Gastrocnemius medialis (tissue), 4 donors: ENCODE measurements at regions not wholly inside any gene's neighbourhood (a gene's known extent, or its start where the extent isn't known, plus 50 kb on each side); places are given as distances from the start of the nearest gene placed in this dataset.

Experiments
- ATAC-seq, 2 donors: fragments of 150-250 bp; one replicate each; pipeline ENCODE4 v1.9.1; 2016
- DNase-seq, 2 donors: peaks; one replicate each; pipeline ENCODE4 v3.0.0-alpha.2; 2019
- H3K27ac ChIP-seq, 4 donors: fragments of 200-600 bp; sonication (generic); 1 replicate in 1 of 4; 2 replicates in 3 of 4; pipeline ENCODE4 v1.5.1; 2016 to 2018; ENCODE audit warnings: mild to moderate bottlenecking in 2 of 4, moderate library complexity in 1 of 4
- H3K27me3 ChIP-seq, 3 donors: fragments of 200-600 bp; sonication (generic) in 2 of 3; 1 replicate in 1 of 3; 2 replicates in 2 of 3; pipeline versions ENCODE4 v1.5.1 to v1.6.0; 2016 to 2019; ENCODE audit warnings: mild to moderate bottlenecking in 1 of 3, moderate library complexity in 1 of 3
- H3K36me3 ChIP-seq, 2 donors: fragments of 200-600 bp; sonication (generic) in 1 of 2; one replicate each; pipeline ENCODE4 v1.5.1; 2017 to 2018
- H3K4me1 ChIP-seq, 2 donors: fragments of 200-600 bp; sonication (generic) in 1 of 2; one replicate each; pipeline ENCODE4 v1.5.1; 2016 to 2017; ENCODE audit warnings: mild to moderate bottlenecking in 2 of 2
- H3K4me3 ChIP-seq, 4 donors: fragments of 200-600 bp; sonication (generic) in 3 of 4; 1 replicate in 1 of 4; 2 replicates in 3 of 4; pipeline ENCODE4 v1.5.1; 2016 to 2019; ENCODE audit warnings: mild to moderate bottlenecking in 2 of 4
- H3K9me3 ChIP-seq, 3 donors: fragments of 200-600 bp; sonication (generic) in 2 of 3; 1 replicate in 1 of 3; 2 replicates in 2 of 3; pipeline ENCODE4 v1.5.1; 2016 to 2019
- CTCF ChIP-seq, 5 experiments: fragments of 450-650 bp in 3 of 5; fragments of 200-600 bp in 2 of 5; sonication (generic) in 2 of 5; IDR thresholded peaks in 4 of 5; conservative IDR thresholded peaks in 1 of 5; 1 replicate in 4 of 5; 2 replicates in 1 of 5; pipeline ENCODE4 v1.5.1; 2016 to 2019; ENCODE audit warnings: antibody characterized with exemption in 5 of 5, mild to moderate bottlenecking in 3 of 5, moderate library complexity in 3 of 5
- POLR2A ChIP-seq, 2 donors: fragments of 450-650 bp; IDR thresholded peaks; one replicate each; pipeline ENCODE4 v1.6.1; 2017; ENCODE audit warnings: antibody characterized with exemption in 2 of 2, mild to moderate bottlenecking in 2 of 2, moderate library complexity in 2 of 2
- in situ Hi-C, 4 donors: fragments of 200-750 bp; cut with MboI; loops; one replicate each; pipeline versions ENCODE4 v1.15.0 to v1.8.0; 2017; ENCODE audit warnings: low sequenced_read_pairs in 4 of 4
- intact Hi-C: fragments of 100-400 bp; cut with DNase I; formaldehyde crosslinking; loops from one replicate; pipeline ENCODE4 v1.15.1; 2023; ENCODE audit warnings: low total_unique reads

- H3K36me3 ChIP-seq, result no peaks in the 10 kb centered on the region
- H3K27me3 ChIP-seq, result no peaks in the 10 kb centered on the region
- intact Hi-C loops (no loop called here), in situ Hi-C loops (no loop called here)
- H3K4me1 ChIP-seq, result no peaks in the 10 kb centered on the region
- no peak overlapping the region for H3K4me3 ChIP-seq
- TF ChIP-seq CTCF (IDR thresholded peaks at IDR 0.05 in 4 of 5, conservative IDR thresholded peaks at IDR 0.05 in 1 of 5), result no peak
- no peak for ATAC-seq
- H3K27ac ChIP-seq, result no peak overlapping the region
- DNase-seq, result no peak
- no peaks in the 10 kb centered on the region for H3K9me3 ChIP-seq
Measured at GRCh38 chr7:88668591-88668990, 90.9 kb upstream of the ZNF804B start.

GRCh38 chr7:88666626-88667025, 92.9 kb upstream of the ZNF804B start:
- intact Hi-C loops, result no loop called here
- DNase-seq, result no peak
- no peaks in the 10 kb centered on the region for H3K27me3 ChIP-seq
- ATAC-seq, result no peak
- in situ Hi-C loops, result no loop called here
- no peaks in the 10 kb centered on the region for H3K9me3 ChIP-seq
- TF ChIP-seq CTCF (IDR thresholded peaks at IDR 0.05 in 4 of 5, conservative IDR thresholded peaks at IDR 0.05 in 1 of 5), result no peak
- TF ChIP-seq POLR2A (IDR thresholded peaks at IDR 0.05), result no peak
- H3K27ac ChIP-seq, result no peak overlapping the region
- H3K36me3 ChIP-seq, result no peaks in the 10 kb centered on the region
- no peak overlapping the region for H3K4me3 ChIP-seq
- no peaks in the 10 kb centered on the region for H3K4me1 ChIP-seq

- Histone ChIP-seq H3K36me3 (no peaks in the 10 kb centered on the region), H3K4me1 (no peaks in the 10 kb centered on the region), H3K4me3 (no peak overlapping the region), H3K27me3 (no peaks in the 10 kb centered on the region), H3K9me3 (no peaks in the 10 kb centered on the region), H3K27ac (no peak overlapping the region)
- in situ Hi-C loops, result no loop called here
- intact Hi-C loops, result no loop called here
- no peak for ATAC-seq
- TF ChIP-seq CTCF (IDR thresholded peaks at IDR 0.05 in 4 of 5, conservative IDR thresholded peaks at IDR 0.05 in 1 of 5), result no peak
- no peak for TF ChIP-seq POLR2A (IDR thresholded peaks at IDR 0.05)
- no peak for DNase-seq
Measured at GRCh38 chr7:88665892-88666514, 93.5 kb upstream of the ZNF804B start.

- intact Hi-C loops, result no loop called here
- Histone ChIP-seq H3K27ac (no peak overlapping the region), H3K4me3 (no peak overlapping the region), H3K36me3 (no peaks in the 10 kb centered on the region), H3K27me3 (no peaks in the 10 kb centered on the region), H3K9me3 (no peaks in the 10 kb centered on the region), H3K4me1 (no peaks in the 10 kb centered on the region)
- no peak for TF ChIP-seq CTCF (IDR thresholded peaks at IDR 0.05 in 4 of 5, conservative IDR thresholded peaks at IDR 0.05 in 1 of 5)
- no peak for TF ChIP-seq POLR2A (IDR thresholded peaks at IDR 0.05)
- in situ Hi-C loops, result no loop called here
- ATAC-seq (no peak), DNase-seq (no peak)
Measured at GRCh38 chr7:88664630-88665233, 94.8 kb upstream of the ZNF804B start.

- Histone ChIP-seq H3K4me1 (no peaks in the 10 kb centered on the region), H3K4me3 (no peak overlapping the region), H3K9me3 (no peaks in the 10 kb centered on the region), H3K27ac (no peak overlapping the region), H3K27me3 (no peaks in the 10 kb centered on the region), H3K36me3 (no peaks in the 10 kb centered on the region)
- intact Hi-C loops (no loop called here), in situ Hi-C loops (no loop called here)
- DNase-seq, result no peak
- no peak for ATAC-seq
- TF ChIP-seq CTCF (IDR thresholded peaks at IDR 0.05 in 4 of 5, conservative IDR thresholded peaks at IDR 0.05 in 1 of 5), result no peak
Measured at GRCh38 chr7:88661921-88662320, 97.6 kb upstream of the ZNF804B start.
